ENCODE measurements at regions not wholly inside any gene's neighbourhood (a gene's known extent, or its start where the extent isn't known, plus 50 kb on each side); places are given as distances from the start of the nearest gene placed in this dataset.

- no peaks in the 10 kb centered on the region for H4K20me1 ChIP-seq (ENCODE audit: control insufficient read depth, extremely low read depth, insufficient read depth, low read length)
- H3K4me2 ChIP-seq (ENCODE audit: control insufficient read depth, extremely low read depth, insufficient read depth, low read depth, low read length), result no peak overlapping the region
- no peak overlapping the region for H3K4me3 ChIP-seq (ENCODE audit: control insufficient read depth in 2 of 3, extremely low read depth in 1 of 3, insufficient read depth in 2 of 3, low read depth in 1 of 3, low read length in 3 of 3)
- H3K9me3 ChIP-seq (ENCODE audit: control insufficient read depth, low read depth, low read length), result no peaks in the 10 kb centered on the region
- H3K27me3 ChIP-seq (ENCODE audit: control insufficient read depth, extremely low read depth, insufficient read depth, low read length), result no peaks in the 10 kb centered on the region
- FAIRE-seq (no peak), DNase-seq (ENCODE audit: low read depth, low spot score) (no peak)
- H2AFZ ChIP-seq (ENCODE audit: control insufficient read depth, low read length), result no peak overlapping the region
- dilution Hi-C loops (cut with MboI; ENCODE audit: extremely low pct_ligation_motif_present, low sequenced_read_pairs), result no loop called here
- H3K27ac ChIP-seq (ENCODE audit: control insufficient read depth, insufficient read depth, low read length), result no peak overlapping the region
- no peaks in the 10 kb centered on the region for H3K79me2 ChIP-seq (ENCODE audit: control insufficient read depth, insufficient read depth, low read length)
- H3K4me1 ChIP-seq (ENCODE audit: control insufficient read depth, extremely low read depth, insufficient read depth, low read length), result no peaks in the 10 kb centered on the region
- H3K9me1 ChIP-seq (ENCODE audit: control insufficient read depth, extremely low read depth, insufficient read depth, low read length), result no peaks in the 10 kb centered on the region
- no peaks in the 10 kb centered on the region for H3K36me3 ChIP-seq (ENCODE audit: control insufficient read depth in 2 of 2, extremely low read depth in 1 of 2, insufficient read depth in 2 of 2, low read length in 2 of 2)
- no peak for TF ChIP-seq CTCF (optimal IDR thresholded peaks at IDR 0.05 in 1 of 3, IDR thresholded peaks at IDR 0.05 in 1 of 3, conservative IDR thresholded peaks at IDR 0.05 in 1 of 3; ENCODE audit: extremely low read depth in 1 of 3, insufficient read depth in 2 of 3, low read length in 3 of 3)
- TF ChIP-seq EZH2 (IDR thresholded peaks at IDR 0.05; ENCODE audit: low read length), result no peak
- no peak overlapping the region for H3K9ac ChIP-seq (ENCODE audit: control insufficient read depth, extremely low read depth, insufficient read depth, low read length)
Measured at GRCh38 chr10:118922972-118923371, 106.5 kb upstream of the NANOS1 start.

- DNase-seq (ENCODE audit: low read depth, low spot score), result no peak
- dilution Hi-C loops (cut with MboI; ENCODE audit: extremely low pct_ligation_motif_present, low sequenced_read_pairs), result no loop called here
Measured at GRCh38 chr10:118924493-118924892, 105.0 kb upstream of the NANOS1 start.

More at GRCh38 chr10:118924493-118924892, 105.0 kb upstream of the NANOS1 start:
- H3K79me2 ChIP-seq (ENCODE audit: control insufficient read depth, insufficient read depth, low read length), result no peaks in the 10 kb centered on the region
- H3K9me1 ChIP-seq (ENCODE audit: control insufficient read depth, extremely low read depth, insufficient read depth, low read length), result no peaks in the 10 kb centered on the region
- no peaks in the 10 kb centered on the region for H3K4me1 ChIP-seq (ENCODE audit: control insufficient read depth, extremely low read depth, insufficient read depth, low read length)
- no peaks in the 10 kb centered on the region for H3K27me3 ChIP-seq (ENCODE audit: control insufficient read depth, extremely low read depth, insufficient read depth, low read length)
- H3K27ac ChIP-seq (ENCODE audit: control insufficient read depth, insufficient read depth, low read length), result no peak overlapping the region
- TF ChIP-seq CTCF (optimal IDR thresholded peaks at IDR 0.05 in 1 of 3, IDR thresholded peaks at IDR 0.05 in 1 of 3, conservative IDR thresholded peaks at IDR 0.05 in 1 of 3; ENCODE audit: extremely low read depth in 1 of 3, insufficient read depth in 2 of 3, low read length in 3 of 3), result no peak
- no peak for TF ChIP-seq EZH2 (IDR thresholded peaks at IDR 0.05; ENCODE audit: low read length)
- FAIRE-seq, result no peak
- no peak overlapping the region for H2AFZ ChIP-seq (ENCODE audit: control insufficient read depth, low read length)
- H4K20me1 ChIP-seq (ENCODE audit: control insufficient read depth, extremely low read depth, insufficient read depth, low read length), result no peaks in the 10 kb centered on the region
- no peak overlapping the region for H3K4me2 ChIP-seq (ENCODE audit: control insufficient read depth, extremely low read depth, insufficient read depth, low read depth, low read length)
- H3K36me3 ChIP-seq (ENCODE audit: control insufficient read depth in 2 of 2, extremely low read depth in 1 of 2, insufficient read depth in 2 of 2, low read length in 2 of 2), result no peaks in the 10 kb centered on the region
- no peaks in the 10 kb centered on the region for H3K9me3 ChIP-seq (ENCODE audit: control insufficient read depth, low read depth, low read length)
- H3K9ac ChIP-seq (ENCODE audit: control insufficient read depth, extremely low read depth, insufficient read depth, low read length), result no peak overlapping the region
- no peak overlapping the region for H3K4me3 ChIP-seq (ENCODE audit: control insufficient read depth in 2 of 3, extremely low read depth in 1 of 3, insufficient read depth in 2 of 3, low read depth in 1 of 3, low read length in 3 of 3)

Measured in keratinocyte (primary cell).